Testis (tissue), 2 donors: ENCODE measurements at regions not wholly inside any gene's neighbourhood (a gene's known extent, or its start where the extent isn't known, plus 50 kb on each side); places are given as distances from the start of the nearest gene placed in this dataset.
"Not testable (repeated sequence)": the region's sequence is repeated elsewhere in the genome, so short reads cannot be mapped to it uniquely, and the experiment has no call there.

Experiments used
- POLR2A ChIP-seq: fragments of 450-650 bp; IDR thresholded peaks from one replicate; pipeline ENCODE4 v1.6.1; 2017; ENCODE audit warnings: antibody characterized with exemption, mild to moderate bottlenecking, moderate library complexity
- TF ChIP-seq, protein P1 (sequence below), 3 experiments: fragments of 450-650 bp in 2 of 3; fragments of 200-600 bp in 1 of 3; sonication (generic) in 1 of 3; IDR thresholded peaks; one replicate each; pipeline ENCODE4 v1.5.1; 2016 to 2019; ENCODE audit warnings: antibody characterized with exemption in 3 of 3, mild to moderate bottlenecking in 2 of 3, moderate library complexity in 1 of 3

DNA sequence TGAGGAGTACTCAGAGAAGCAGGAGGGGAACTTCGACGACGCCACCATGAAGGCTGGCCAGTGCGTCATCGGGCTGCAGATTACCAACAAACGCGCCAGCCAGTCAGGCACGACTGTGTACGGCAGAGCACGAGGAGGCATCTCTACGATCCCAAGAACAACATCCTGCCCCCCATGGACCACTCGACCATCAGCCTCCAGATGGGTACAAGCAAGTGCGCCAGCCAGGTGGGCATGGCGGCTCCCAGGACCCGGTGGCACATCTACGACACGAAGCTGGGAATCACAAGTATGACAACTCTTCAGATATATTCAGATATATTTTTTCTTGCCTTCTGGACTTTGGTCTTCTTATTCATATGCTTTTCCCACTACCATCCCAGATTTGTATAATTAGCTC lies 454.5 kb downstream of the TUBA3C start:
- TF ChIP-seq, protein P1, sequence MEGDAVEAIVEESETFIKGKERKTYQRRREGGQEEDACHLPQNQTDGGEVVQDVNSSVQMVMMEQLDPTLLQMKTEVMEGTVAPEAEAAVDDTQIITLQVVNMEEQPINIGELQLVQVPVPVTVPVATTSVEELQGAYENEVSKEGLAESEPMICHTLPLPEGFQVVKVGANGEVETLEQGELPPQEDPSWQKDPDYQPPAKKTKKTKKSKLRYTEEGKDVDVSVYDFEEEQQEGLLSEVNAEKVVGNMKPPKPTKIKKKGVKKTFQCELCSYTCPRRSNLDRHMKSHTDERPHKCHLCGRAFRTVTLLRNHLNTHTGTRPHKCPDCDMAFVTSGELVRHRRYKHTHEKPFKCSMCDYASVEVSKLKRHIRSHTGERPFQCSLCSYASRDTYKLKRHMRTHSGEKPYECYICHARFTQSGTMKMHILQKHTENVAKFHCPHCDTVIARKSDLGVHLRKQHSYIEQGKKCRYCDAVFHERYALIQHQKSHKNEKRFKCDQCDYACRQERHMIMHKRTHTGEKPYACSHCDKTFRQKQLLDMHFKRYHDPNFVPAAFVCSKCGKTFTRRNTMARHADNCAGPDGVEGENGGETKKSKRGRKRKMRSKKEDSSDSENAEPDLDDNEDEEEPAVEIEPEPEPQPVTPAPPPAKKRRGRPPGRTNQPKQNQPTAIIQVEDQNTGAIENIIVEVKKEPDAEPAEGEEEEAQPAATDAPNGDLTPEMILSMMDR (IDR thresholded peaks at IDR 0.05): not testable (repeated sequence)
- TF ChIP-seq POLR2A: not testable (repeated sequence)
